IMR-90 (cell line): ENCODE measurements at regions not wholly inside any gene's neighbourhood (a gene's known extent, or its start where the extent isn't known, plus 50 kb on each side); places are given as distances from the start of the nearest gene placed in this dataset.

Source experiments
- ATAC-seq: fragments of 200-7000 bp; cut with Tn5 transposase; 2 replicates; pipeline ENCODE4 v1.9.1; 2020; ENCODE audit warnings: low read depth, mild to moderate bottlenecking, moderate library complexity
- BruUV-seq: library from RNA; stranded (reverse); fragments of 400-500 nt; replicated peaks from 2 replicates; lab custom pipeline; 2021; lab: Mats Ljungman, UMichigan
- CTCF ChIA-PET: fragments of 300-600 bp; formaldehyde crosslinking; extraction: SDS; loops from one replicate; lab custom pipeline; 2021; ENCODE audit warnings: antibody characterized with exemption; lab: Yijun Ruan, JAX
- POLR2A ChIA-PET: fragments of 300-600 bp; sonication (Branson Sonifier 250); formaldehyde crosslinking; loops from one replicate; lab custom pipeline; 2022; ENCODE audit warnings: antibody characterized with exemption; ENCODE audit not compliant: unreplicated experiment; lab: Charles Lee
- DNase-seq: peaks from one replicate; pipeline ENCODE4 v3.0.0; 2013
- H2AFZ ChIP-seq: replicated peaks from 2 replicates; pipeline ENCODE3; 2013; ENCODE audit warnings: low read length, mild to moderate bottlenecking; ENCODE audit not compliant: poor library complexity
- H2AK5ac ChIP-seq: 2 replicates; pipeline ENCODE4 v1.6.1; 2013; ENCODE audit warnings: low read depth, low read length, inconsistent platforms
- H2AK9ac ChIP-seq: replicated peaks from 2 replicates; pipeline ENCODE3; 2013; ENCODE audit warnings: mild to moderate bottlenecking, low read depth, low read length, moderate library complexity; ENCODE audit not compliant: poor library complexity
- H2BK120ac ChIP-seq: 2 replicates; pipeline ENCODE4 v1.6.1; 2013; ENCODE audit warnings: low read depth, low read length, inconsistent platforms
- H2BK15ac ChIP-seq: 3 replicates; pipeline ENCODE4 v1.6.1; 2013; ENCODE audit warnings: low read depth, low read length, inconsistent platforms
- H2BK20ac ChIP-seq: 2 replicates; pipeline ENCODE4 v1.6.1; 2013; ENCODE audit warnings: low read depth, mild to moderate bottlenecking, inconsistent platforms, low read length, moderate library complexity
- H2BK5ac ChIP-seq: 2 replicates; pipeline ENCODE4 v1.6.1; 2013; ENCODE audit warnings: mild to moderate bottlenecking, low read depth, low read length, inconsistent platforms; ENCODE audit not compliant: poor library complexity, severe bottlenecking
- H3K14ac ChIP-seq: replicated peaks from 2 replicates; pipeline ENCODE4 v1.6.1; 2013; ENCODE audit warnings: low read depth, low read length, inconsistent platforms
- H3K18ac ChIP-seq: 2 replicates; pipeline ENCODE4 v1.6.1; 2013; ENCODE audit warnings: low read depth, low read length, control low read depth
- H3K23ac ChIP-seq: 2 replicates; pipeline ENCODE4 v1.6.1; 2013; ENCODE audit warnings: low read depth, low read length, inconsistent platforms
- H3K27ac ChIP-seq: 2 replicates; pipeline ENCODE4 v1.5.1; 2013; ENCODE audit warnings: mild to moderate bottlenecking, control low read depth, low read length; ENCODE audit not compliant: insufficient read depth
- H3K27me3 ChIP-seq: 2 replicates; pipeline ENCODE4 v1.6.1; 2013; ENCODE audit warnings: low read length; ENCODE audit not compliant: control insufficient read depth, insufficient read depth
- H3K36me3 ChIP-seq: 2 replicates; pipeline ENCODE4 v1.6.1; 2013; ENCODE audit warnings: low read length, mixed read lengths; ENCODE audit not compliant: control insufficient read depth, insufficient read depth
- H3K4ac ChIP-seq: 2 replicates; pipeline ENCODE4 v1.6.1; 2013; ENCODE audit warnings: low read depth, low read length, inconsistent platforms
- H3K4me1 ChIP-seq: 2 replicates; pipeline ENCODE4 v1.6.1; 2013; ENCODE audit warnings: low read length, mixed read lengths; ENCODE audit not compliant: control insufficient read depth, insufficient read depth
- H3K4me2 ChIP-seq: 2 replicates; pipeline ENCODE4 v1.6.1; 2013; ENCODE audit warnings: low read depth, mild to moderate bottlenecking, control low read depth, low read length, moderate library complexity
- H3K4me3 ChIP-seq: 2 replicates; pipeline ENCODE4 v1.5.1; 2013; ENCODE audit warnings: low read depth, mild to moderate bottlenecking, control low read depth, low read length, moderate library complexity; ENCODE audit not compliant: insufficient read depth
- H3K56ac ChIP-seq: 2 replicates; pipeline ENCODE4 v1.6.1; 2013; ENCODE audit warnings: low read length, inconsistent platforms; ENCODE audit not compliant: insufficient read depth; ENCODE audit errors: extremely low read depth
- H3K79me1 ChIP-seq, 2 experiments: 2 replicates each; pipeline ENCODE4 v1.6.1; 2013; ENCODE audit warnings: low read length in 2 of 2, inconsistent platforms in 1 of 2, low read depth in 1 of 2
- H3K9ac ChIP-seq: 2 replicates; pipeline ENCODE4 v1.6.1; 2013; ENCODE audit warnings: low read depth, low read length, control low read depth
- H3K9me1 ChIP-seq: 2 replicates; pipeline ENCODE4 v1.6.1; 2013; ENCODE audit warnings: low read length, inconsistent platforms; ENCODE audit not compliant: insufficient read depth
- H3K9me3 ChIP-seq: 2 replicates; pipeline ENCODE4 v1.6.1; 2013; ENCODE audit warnings: low read length; ENCODE audit not compliant: control insufficient read depth, insufficient read depth
- H4K20me1 ChIP-seq: 2 replicates; pipeline ENCODE4 v1.6.1; 2013; ENCODE audit warnings: low read length, inconsistent platforms; ENCODE audit not compliant: insufficient read depth
- H4K5ac ChIP-seq: 2 replicates; pipeline ENCODE4 v1.6.1; 2013; ENCODE audit warnings: mild to moderate bottlenecking, low read depth, low read length, control low read depth
- H4K8ac ChIP-seq, 2 experiments: 2 replicates each; pipeline ENCODE4 v1.6.1; 2013; ENCODE audit warnings: low read depth in 2 of 2, low read length in 2 of 2, control low read depth in 1 of 2, inconsistent platforms in 1 of 2
- H4K91ac ChIP-seq: 2 replicates; pipeline ENCODE4 v1.6.1; 2013; ENCODE audit warnings: low read depth, low read length, inconsistent platforms; ENCODE audit not compliant: insufficient read depth
- CHD1 ChIP-seq: IDR thresholded peaks from 2 replicates; pipeline ENCODE4 v1.6.1; 2012; ENCODE audit warnings: low read depth, low read length, improper control_type of control experiment
- SMC3 ChIP-seq: fragments of 150-350 bp; IDR thresholded peaks from 2 replicates; pipeline ENCODE4 v1.6.1; 2016; ENCODE audit warnings: low read depth, mild to moderate bottlenecking, antibody characterized with exemption, low read length, moderate library complexity
- WGBS, 2 experiments: methylation state at CpG; one replicate each; pipeline versions ENCODE4 v1.1.5 to v1.1.7; 2013; ENCODE audit warnings: missing lambda C conversion rate in 2 of 2; ENCODE audit not compliant: insufficient read length in 1 of 2; ENCODE audit errors: extremely low coverage in 2 of 2; 5-methylcytosine and 5-hydroxymethylcytosine counted together
- dilution Hi-C: fragments of 300-500 bp; cut with HindIII; formaldehyde crosslinking; loops from one replicate; pipeline ENCODE4 v1.14.3; 2018; ENCODE audit warnings: low sequenced_read_pairs; ENCODE audit not compliant: unreplicated experiment
- in situ Hi-C: fragments of 300-500 bp; cut with MboI; formaldehyde crosslinking; loops from 3 replicates; pipeline ENCODE4 v1.14.3; 2019; ENCODE audit warnings: low sequenced_read_pairs, inconsistent platforms, mixed read lengths
- intact Hi-C: fragments of 100-400 bp; cut with micrococcal nuclease; formaldehyde crosslinking; loops from 2 replicates; pipeline ENCODE4 v1.10.0; 2022

DNA sequence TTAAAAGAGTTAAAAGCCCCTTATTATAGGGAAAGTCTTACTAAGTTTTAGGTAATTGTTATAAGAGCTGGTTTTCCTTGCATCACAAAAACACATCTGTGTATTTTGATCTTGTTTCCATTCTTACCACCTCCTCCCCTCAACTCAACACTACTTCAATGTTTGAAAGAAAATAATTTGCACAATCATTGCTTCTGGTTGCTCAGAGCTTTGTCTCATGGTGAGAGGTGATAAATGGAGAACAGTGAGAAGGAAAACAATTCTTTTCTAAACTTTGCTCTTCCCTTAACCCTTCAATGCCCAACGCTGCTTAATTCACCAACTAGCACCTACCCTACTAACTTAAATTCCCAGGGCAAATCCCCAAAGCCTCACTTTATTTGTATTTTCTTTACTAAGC, 268.1 kb upstream of the LINC00305 start:
- H2BK15ac ChIP-seq = no peak overlapping the region
- no peak overlapping the region for H3K4ac ChIP-seq
- H2AFZ ChIP-seq = no peak overlapping the region
- DNase-seq (no peak), ATAC-seq (no peak)
- no peaks in the 10 kb centered on the region for H4K20me1 ChIP-seq
- H3K9ac ChIP-seq = no peak overlapping the region
- H2AK5ac ChIP-seq = no peak overlapping the region
- ChIA-PET CTCF (no interaction called here), POLR2A (no interaction called here)
- dilution Hi-C loops (no loop called here), intact Hi-C loops (no loop called here), in situ Hi-C loops (no loop called here)
- H3K4me2 ChIP-seq = no peak overlapping the region
- no peaks in the 10 kb centered on the region for H3K79me1 ChIP-seq
- H3K18ac ChIP-seq = no peak overlapping the region
- no peak overlapping the region for H3K27ac ChIP-seq
- H4K91ac ChIP-seq = no peak overlapping the region
- H3K4me1 ChIP-seq = no peaks in the 10 kb centered on the region
- no peak overlapping the region for H4K5ac ChIP-seq
- TF ChIP-seq CHD1 = no peak
- no peak for TF ChIP-seq SMC3
- H3K36me3 ChIP-seq = no peaks in the 10 kb centered on the region
- H2BK5ac ChIP-seq = no peak overlapping the region
- no CpG with 5 or more reads among the region's 1 CpG for WGBS, 2 experiments
- no peak overlapping the region for H3K56ac ChIP-seq
- no peak overlapping the region for H2BK120ac ChIP-seq
- no peak overlapping the region for H4K8ac ChIP-seq
- H2AK9ac ChIP-seq = no peak overlapping the region
- H3K9me3 ChIP-seq = peaks cover 10% of the 10 kb centered on the region
- H2BK20ac ChIP-seq = no peak overlapping the region
- H3K27me3 ChIP-seq = no peaks in the 10 kb centered on the region
- H3K14ac ChIP-seq = no peak overlapping the region
- no peak overlapping the region for H3K23ac ChIP-seq
- no TSS peak for BruUV-seq
- H3K4me3 ChIP-seq = no peak overlapping the region
- no peaks in the 10 kb centered on the region for H3K9me1 ChIP-seq
